ENCODE measurements at regions not wholly inside any gene's neighbourhood (a gene's known extent, or its start where the extent isn't known, plus 50 kb on each side); places are given as distances from the start of the nearest gene placed in this dataset.

DNA sequence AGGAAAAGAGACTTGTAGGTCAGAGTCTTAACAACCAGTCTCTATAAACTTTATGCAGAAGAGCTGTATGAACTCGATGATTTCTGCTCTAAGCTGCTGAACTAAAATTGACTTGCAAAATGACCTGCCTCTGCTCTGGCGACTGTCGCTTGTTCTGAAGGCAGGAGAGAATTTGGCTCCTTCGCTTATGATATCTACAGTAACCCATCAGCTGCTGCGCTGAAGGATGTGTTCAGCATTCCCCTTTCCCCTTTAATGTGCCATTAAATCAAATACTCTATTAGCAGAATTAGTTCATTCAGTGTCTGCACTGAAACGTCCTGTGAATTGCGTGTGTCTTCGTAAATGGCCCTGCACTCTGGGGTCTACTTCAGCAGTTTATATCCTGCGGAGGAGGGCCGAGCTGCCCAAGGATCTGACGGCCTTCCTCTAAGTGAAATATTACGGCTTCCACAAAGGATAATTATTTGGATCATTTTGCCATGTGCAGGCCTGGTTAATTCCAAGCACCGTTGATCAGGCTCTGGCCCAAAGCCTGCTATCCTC, 254.9 kb downstream of the SNX10 start:
- no peak overlapping the region for H3K4me2 ChIP-seq (ENCODE audit: control insufficient read depth, insufficient read depth)
- H3K9me3 ChIP-seq (replicated peaks; ENCODE audit: control insufficient read depth, insufficient read depth, low read length) = no peaks in the 10 kb centered on the region
- no peaks in the 10 kb centered on the region for H3K36me3 ChIP-seq (ENCODE audit: control insufficient read depth in 2 of 2, insufficient read depth in 2 of 2, low read length in 1 of 2)
- H3K27me3 ChIP-seq (replicated peaks in 1 of 2; ENCODE audit: control insufficient read depth in 2 of 2, insufficient read depth in 2 of 2, low read length in 1 of 2) = peaks cover 0 to 8% of the 10 kb centered on the region in 2 experiments; a peak in 2 of 4 replicates
- no TSS peak for BruUV-seq (replicated peaks)
- DNase-seq (ENCODE audit: low read depth, low spot score) (no peak), FAIRE-seq (no peak), ATAC-seq (no peak)
- TF ChIP-seq RUNX3 (IDR thresholded peaks at IDR 0.05; ENCODE audit: low read length) (no peak), ZNF622 (IDR thresholded peaks at IDR 0.05) (no peak), ESRRA (IDR thresholded peaks at IDR 0.05; ENCODE audit: low read length) (no peak), ATF7 (IDR thresholded peaks at IDR 0.05; ENCODE audit: low read depth) (no peak), HDGF (IDR thresholded peaks at IDR 0.05) (no peak), CHD4 (IDR thresholded peaks at IDR 0.05) (no peak), ZBTB4 (CRISPR knock-in tag; IDR thresholded peaks at IDR 0.05) (no peak)
- TF ChIP-seq, protein P1, sequence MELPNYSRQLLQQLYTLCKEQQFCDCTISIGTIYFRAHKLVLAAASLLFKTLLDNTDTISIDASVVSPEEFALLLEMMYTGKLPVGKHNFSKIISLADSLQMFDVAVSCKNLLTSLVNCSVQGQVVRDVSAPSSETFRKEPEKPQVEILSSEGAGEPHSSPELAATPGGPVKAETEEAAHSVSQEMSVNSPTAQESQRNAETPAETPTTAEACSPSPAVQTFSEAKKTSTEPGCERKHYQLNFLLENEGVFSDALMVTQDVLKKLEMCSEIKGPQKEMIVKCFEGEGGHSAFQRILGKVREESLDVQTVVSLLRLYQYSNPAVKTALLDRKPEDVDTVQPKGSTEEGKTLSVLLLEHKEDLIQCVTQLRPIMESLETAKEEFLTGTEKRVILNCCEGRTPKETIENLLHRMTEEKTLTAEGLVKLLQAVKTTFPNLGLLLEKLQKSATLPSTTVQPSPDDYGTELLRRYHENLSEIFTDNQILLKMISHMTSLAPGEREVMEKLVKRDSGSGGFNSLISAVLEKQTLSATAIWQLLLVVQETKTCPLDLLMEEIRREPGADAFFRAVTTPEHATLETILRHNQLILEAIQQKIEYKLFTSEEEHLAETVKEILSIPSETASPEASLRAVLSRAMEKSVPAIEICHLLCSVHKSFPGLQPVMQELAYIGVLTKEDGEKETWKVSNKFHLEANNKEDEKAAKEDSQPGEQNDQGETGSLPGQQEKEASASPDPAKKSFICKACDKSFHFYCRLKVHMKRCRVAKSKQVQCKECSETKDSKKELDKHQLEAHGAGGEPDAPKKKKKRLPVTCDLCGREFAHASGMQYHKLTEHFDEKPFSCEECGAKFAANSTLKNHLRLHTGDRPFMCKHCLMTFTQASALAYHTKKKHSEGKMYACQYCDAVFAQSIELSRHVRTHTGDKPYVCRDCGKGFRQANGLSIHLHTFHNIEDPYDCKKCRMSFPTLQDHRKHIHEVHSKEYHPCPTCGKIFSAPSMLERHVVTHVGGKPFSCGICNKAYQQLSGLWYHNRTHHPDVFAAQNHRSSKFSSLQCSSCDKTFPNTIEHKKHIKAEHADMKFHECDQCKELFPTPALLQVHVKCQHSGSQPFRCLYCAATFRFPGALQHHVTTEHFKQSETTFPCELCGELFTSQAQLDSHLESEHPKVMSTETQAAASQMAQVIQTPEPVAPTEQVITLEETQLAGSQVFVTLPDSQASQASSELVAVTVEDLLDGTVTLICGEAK (IDR thresholded peaks at IDR 0.05; ENCODE audit: borderline replicate concordance) = no peak
- TF ChIP-seq, protein P2, sequence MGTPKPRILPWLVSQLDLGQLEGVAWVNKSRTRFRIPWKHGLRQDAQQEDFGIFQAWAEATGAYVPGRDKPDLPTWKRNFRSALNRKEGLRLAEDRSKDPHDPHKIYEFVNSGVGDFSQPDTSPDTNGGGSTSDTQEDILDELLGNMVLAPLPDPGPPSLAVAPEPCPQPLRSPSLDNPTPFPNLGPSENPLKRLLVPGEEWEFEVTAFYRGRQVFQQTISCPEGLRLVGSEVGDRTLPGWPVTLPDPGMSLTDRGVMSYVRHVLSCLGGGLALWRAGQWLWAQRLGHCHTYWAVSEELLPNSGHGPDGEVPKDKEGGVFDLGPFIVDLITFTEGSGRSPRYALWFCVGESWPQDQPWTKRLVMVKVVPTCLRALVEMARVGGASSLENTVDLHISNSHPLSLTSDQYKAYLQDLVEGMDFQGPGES (IDR thresholded peaks at IDR 0.05) = no peak
- no peak overlapping the region for H3K9ac ChIP-seq (ENCODE audit: control insufficient read depth, insufficient read depth, low read length)
- H3K79me2 ChIP-seq (ENCODE audit: control insufficient read depth, insufficient read depth, low read length) = no peaks in the 10 kb centered on the region
- ChIA-PET SMC1A (ENCODE audit: uncharacterized antibody, unreplicated experiment) (no interaction called here), CTCF (interaction anchor here (0.8 kb wide), 1 partner anchor 65 kb away, joined by 3 read pairs; no protein-coding TSS in a partner anchor), RAD21 (ENCODE audit: unreplicated experiment) (no interaction called here), POLR2A (no interaction called here)
- in situ Hi-C loops (cut with MboI) = no loop called here
- intact Hi-C loops (cut with micrococcal nuclease; ENCODE audit: unreplicated experiment) = no loop called here
- no peak overlapping the region for H3K4me3 ChIP-seq
- H2AFZ ChIP-seq (ENCODE audit: control insufficient read depth, low read depth, low read length) = no peak overlapping the region
- no peaks in the 10 kb centered on the region for H3K4me1 ChIP-seq (ENCODE audit: control insufficient read depth, insufficient read depth, low read length)
- WGBS (ENCODE audit: insufficient coverage, insufficient replicate concordance, low lambda C conversion rate, missing lambda C conversion rate) = 53% methylated on average over 13 of the region's 13 CpGs
- no peaks in the 10 kb centered on the region for H4K20me1 ChIP-seq (ENCODE audit: control insufficient read depth, insufficient read depth)
- H3K27ac ChIP-seq (ENCODE audit: control insufficient read depth, insufficient read depth) = no peak overlapping the region

All from GM12878 (cell line).